DLD1 (cell line): ENCODE measurements at regions not wholly inside any gene's neighbourhood (a gene's known extent, or its start where the extent isn't known, plus 50 kb on each side); places are given as distances from the start of the nearest gene placed in this dataset.
"Not testable (repeated sequence)": the region's sequence is repeated elsewhere in the genome, so short reads cannot be mapped to it uniquely, and the experiment has no call there.

Source experiments
- in situ Hi-C: cut with HindIII; loops from 2 replicates; pipeline ENCODE4 v1.10.0; 2017; ENCODE audit warnings: low sequenced_read_pairs

- in situ Hi-C loops = no loop called here
Measured at GRCh38 chr3:104402902-104403301, 963.8 kb upstream of the ALCAM start.

- in situ Hi-C loops = no loop called here
Measured at GRCh38 chr3:104411757-104412156, 955.0 kb upstream of the ALCAM start.

DNA sequence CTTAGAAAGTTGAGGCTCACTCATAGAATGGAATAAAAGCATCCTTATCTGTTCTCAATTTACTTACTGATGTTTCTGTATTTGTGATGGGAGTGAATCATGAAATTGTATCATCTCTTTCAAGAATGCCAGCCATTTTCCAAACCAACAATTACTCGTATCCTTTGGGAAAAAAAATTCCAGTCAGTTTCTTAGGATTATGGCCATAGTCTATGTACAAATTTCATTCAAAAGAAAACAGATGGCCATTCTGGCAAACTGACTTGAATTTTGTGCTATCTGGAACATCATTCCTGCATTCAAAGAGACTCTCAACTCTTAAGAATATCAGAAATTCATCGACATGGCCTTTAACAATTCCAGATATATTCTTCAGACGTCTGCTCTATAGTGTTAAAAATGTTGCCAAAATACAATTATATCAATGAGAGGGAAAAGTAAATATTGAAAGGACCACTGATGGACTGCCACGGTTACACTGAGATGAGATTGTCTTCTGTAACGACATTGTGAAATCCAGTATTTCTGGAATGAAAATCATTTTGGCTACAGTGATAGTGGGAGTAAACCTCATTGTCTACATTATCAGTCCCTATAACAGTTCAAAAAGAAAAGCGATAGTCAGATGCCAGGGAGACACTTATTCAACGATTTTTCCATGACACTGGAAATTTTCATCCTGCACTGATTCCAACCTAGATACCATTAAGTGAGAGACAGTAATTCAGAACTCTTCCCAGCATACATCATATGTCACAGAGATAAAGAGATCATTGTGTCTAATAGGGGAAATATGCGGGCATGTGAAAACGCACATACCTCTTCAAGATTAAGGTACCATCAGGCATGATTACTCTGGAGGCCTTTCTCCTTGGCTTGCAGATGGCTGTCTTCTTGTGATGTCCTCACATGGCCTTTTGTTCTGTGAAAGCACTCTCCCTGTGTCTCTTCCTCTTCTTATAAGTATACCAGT, 953.8 kb upstream of the ALCAM start:
- in situ Hi-C loops = no loop called here

GRCh38 chr3:104428337-104428925, 938.3 kb upstream of the ALCAM start:
- in situ Hi-C loops = no loop called here

DNA sequence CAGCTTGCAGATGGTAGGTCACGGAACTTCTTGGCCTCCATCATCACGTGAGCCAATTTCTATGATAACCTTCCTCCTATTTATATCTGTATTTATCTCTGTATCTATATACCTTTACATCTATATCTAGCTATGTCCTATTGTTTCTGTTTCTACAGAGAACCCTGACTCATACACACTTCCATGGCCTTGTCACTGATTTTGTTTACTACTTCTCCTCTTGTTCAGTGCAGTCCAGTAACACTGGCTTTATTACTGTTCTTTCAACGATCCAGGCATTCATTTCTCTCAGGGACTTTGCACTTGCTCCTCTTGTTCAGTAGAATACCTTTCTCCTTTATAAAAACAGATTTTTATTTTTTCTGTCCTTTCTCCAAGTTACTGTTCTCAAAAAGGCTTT, 937.0 kb upstream of the ALCAM start:
- in situ Hi-C loops = no loop called here

DNA sequence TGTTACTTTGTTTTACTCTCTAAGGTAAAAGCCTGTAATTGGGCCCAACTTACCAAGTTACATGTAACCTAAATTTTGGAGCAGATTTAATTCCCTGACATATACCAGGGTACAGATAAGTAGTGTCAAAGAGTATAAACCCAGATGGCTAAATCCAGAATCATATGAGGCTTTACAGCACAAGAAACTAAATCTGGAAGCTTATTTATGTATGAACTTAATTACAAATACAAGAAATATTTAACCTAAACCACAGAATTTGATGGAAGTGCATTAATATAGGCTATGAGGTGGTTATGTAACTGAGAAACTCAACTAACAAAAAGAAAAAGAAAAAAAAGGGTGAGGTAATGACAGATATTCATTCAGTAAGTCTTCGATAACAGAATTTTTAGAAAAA, 930.2 kb upstream of the ALCAM start:
- in situ Hi-C loops = no loop called here

DNA sequence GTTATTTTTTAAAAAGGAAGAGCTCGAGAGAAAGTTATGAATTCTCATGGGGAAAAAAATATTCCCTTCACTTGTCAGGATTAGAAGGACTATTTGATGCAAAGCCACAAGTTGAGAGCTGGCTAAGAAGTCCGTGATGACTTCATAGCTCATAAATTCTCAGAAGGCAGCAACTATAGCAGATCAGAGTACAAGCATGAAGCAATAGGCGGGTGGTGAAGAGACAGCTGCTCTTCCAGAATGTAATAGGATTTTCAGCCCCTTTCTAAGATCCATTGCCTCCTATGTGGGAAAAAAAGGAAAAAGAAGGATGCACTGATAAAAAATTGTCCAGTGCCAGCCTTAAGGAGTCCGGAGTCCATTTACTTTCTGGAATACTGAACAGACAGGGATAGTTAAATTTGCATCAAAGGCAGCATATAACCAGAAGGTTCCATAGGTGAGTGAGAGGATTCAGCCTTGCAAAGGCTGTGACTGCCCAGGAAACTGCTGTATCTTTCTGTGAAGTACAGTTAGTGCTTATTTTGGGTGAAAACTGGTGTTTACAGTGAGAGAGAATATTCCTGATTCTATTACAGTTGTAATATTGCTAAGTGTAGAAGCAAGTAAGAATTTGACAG, 929.5 kb upstream of the ALCAM start:
- in situ Hi-C loops = no loop called here

- in situ Hi-C loops = no loop called here
Measured at GRCh38 chr3:104437891-104438290, 928.8 kb upstream of the ALCAM start.

DNA sequence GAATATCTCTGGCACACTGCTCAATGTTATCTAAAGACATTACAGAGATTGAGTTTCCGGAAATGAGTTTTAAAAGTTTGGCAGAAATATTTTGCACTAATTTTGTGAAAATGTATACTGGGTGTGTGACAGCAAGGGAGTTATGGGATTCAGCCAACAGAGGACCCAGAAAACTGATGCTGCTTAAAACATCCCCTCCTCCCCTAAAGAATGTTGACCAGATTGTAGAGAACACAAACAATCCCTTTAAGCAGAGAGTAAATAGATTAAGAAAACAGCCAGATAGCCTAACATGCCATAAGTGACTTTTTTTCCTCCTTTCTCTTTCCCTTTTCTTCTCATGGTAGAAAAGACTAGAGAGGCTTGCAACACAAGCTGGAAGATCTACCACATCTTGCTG, 928.0 kb upstream of the ALCAM start:
- in situ Hi-C loops = no loop called here

GRCh38 chr3:104445252-104445919, 921.3 kb upstream of the ALCAM start:
- in situ Hi-C loops = not testable (repeated sequence)

GRCh38 chr3:104447681-104448080, 919.0 kb upstream of the ALCAM start:
- in situ Hi-C loops = no loop called here

GRCh38 chr3:104452697-104453096, 914.0 kb upstream of the ALCAM start:
- in situ Hi-C loops = no loop called here

DNA sequence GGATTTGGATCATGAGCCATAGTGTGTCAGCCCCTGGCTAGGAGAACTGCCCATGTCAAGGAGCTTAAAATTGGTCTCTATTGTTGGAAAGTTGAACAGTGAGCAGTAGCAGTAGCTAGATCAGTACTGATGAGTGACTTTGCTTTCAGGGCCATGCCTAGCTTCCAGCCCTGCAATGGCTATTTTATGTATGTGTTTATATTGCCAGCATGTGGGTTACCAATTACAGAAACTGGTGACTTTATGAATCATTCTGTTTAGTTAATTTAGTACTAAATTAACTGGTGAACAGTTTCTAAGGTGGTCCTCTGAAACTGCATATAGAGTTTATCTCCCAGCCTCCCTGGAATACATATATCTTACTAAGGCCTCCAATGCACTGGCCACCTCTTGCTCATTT, 908.1 kb upstream of the ALCAM start:
- in situ Hi-C loops = no loop called here

GRCh38 chr3:104460477-104461406, 906.0 kb upstream of the ALCAM start:
- in situ Hi-C loops = no loop called here

DNA sequence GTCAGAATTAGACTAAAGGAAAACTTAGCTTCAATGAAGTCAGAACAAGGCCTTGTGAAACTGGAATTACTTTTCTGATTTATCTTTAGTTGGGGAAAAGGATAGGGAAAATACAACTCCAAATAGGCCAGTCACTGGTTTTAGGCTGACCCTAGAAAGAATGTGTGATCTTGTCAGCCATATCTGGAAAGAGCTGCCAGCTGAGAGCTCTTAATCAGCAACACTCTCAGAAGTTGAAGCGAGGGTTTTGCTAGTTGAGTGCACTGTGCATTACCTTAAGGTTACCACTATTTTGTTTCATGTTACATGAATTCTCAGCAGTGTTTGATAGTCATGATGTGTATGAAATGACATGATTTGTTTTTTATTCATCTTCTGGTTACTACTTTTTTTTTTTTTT, 905.3 kb upstream of the ALCAM start:
- in situ Hi-C loops = no loop called here

DNA sequence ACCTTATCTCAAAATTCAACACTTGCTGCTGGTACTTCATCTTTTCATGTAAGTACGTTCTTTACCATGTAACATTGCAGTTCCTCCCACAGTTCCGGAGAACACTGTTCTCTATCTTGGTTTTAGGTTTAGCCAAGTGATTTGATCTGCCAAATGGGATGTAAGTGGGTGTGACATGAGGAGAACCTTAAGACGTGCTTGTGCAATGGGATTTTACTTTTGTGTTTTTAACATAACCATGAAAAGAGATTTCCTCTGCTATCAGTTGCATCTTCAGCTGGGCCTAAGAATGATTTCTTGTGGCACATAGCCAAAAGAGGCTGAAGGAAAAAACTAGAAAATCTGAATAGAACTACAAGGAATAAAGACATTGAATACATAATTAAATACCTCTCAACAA, 894.5 kb upstream of the ALCAM start:
- in situ Hi-C loops = no loop called here

DNA sequence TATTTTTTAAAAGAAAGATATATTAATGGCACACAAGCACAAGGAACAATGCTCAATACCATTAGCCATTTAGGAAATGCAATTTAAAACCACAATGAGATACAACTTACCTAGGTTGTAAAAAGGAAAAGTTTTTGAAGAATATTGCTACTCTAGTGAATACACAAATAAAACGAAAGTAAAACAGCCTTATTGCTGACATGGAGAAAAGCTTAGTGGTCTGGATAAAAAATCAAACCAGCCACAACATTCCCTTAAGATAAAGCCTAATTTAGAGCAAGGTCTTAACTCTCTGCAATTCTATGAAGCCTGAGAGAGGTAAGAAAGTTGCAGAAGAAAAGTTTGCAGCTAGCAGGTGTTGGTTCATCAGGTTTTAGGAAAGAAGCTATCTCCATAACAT, 892.7 kb upstream of the ALCAM start:
- in situ Hi-C loops = no loop called here

DNA sequence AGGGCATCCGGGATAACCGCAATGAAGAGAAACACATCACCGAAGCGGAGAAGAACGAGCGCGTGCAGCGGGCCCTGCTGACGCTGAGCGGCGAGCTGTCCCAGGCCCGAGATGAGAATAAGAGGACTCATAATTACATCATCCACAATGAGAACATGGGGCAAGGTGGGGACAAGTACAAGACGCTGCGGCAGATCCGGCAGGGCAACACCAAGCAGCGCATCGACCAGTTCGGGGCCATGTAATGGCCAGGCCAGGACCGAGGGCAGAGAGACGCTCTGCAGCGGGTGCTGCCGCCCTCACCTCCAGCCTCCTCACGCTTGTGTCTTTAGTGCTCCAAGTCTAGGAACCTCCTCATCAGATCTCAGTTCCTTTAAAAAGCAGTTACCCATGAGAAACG, 863.7 kb upstream of the ALCAM start:
- in situ Hi-C loops = no loop called here

GRCh38 chr3:104510131-104510849, 856.4 kb upstream of the ALCAM start:
- in situ Hi-C loops = no loop called here

DNA sequence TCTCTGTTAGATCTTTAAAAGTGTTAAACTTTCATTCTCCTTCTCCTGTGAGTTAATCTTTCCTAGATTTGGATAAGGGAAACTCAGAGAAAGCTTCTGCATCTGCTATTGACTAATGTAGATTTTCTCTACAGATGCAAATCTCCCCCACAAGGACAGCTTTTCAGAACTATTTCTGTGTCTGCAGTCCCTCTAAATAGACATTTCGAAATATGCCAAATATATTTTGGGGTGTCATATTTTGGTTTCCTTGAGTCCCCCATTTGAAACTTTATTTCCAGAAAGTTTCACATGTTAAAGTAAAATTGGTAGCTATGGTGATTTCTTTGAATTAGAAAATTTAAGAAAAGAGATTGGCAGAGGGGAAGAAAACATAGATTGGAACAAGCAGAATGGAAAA, 852.3 kb upstream of the ALCAM start:
- in situ Hi-C loops = no loop called here
